B cell (primary cell): ENCODE measurements at regions not wholly inside any gene's neighbourhood (a gene's known extent, or its start where the extent isn't known, plus 50 kb on each side); places are given as distances from the start of the nearest gene placed in this dataset.

ENCODE experiments used
- ATAC-seq: fragments of 200-7000 bp; cut with Tn5 transposase; one replicate; pipeline ENCODE4 v1.10.0; 2021; ENCODE audit warnings: low read depth, mild to moderate bottlenecking, moderate number of reproducible peaks, moderate library complexity
- CTCF ChIA-PET: fragments of 350-600 bp; sonication (Branson Sonifier 250); formaldehyde crosslinking; loops from one replicate; lab custom pipeline; 2021; ENCODE audit warnings: antibody characterized with exemption, inconsistent platforms; lab: Charles Lee
- POLR2A ChIA-PET: fragments of 350-600 bp; sonication (Branson Sonifier 250); formaldehyde crosslinking; loops from one replicate; lab custom pipeline; 2021; ENCODE audit warnings: antibody characterized with exemption; lab: Charles Lee
- DNase-seq: peaks from one replicate; pipeline ENCODE4 v3.0.0; 2013
- H2AFZ ChIP-seq: 2 replicates; pipeline ENCODE4 v1.6.1; 2012; ENCODE audit warnings: mild to moderate bottlenecking, low read depth, low read length; ENCODE audit not compliant: insufficient read depth, poor library complexity, severe bottlenecking
- H3K27ac ChIP-seq, 2 donors: 1 replicate in 1 of 2; 2 replicates in 1 of 2; pipeline ENCODE4 v1.5.1; 2012 to 2013; ENCODE audit warnings: low read length in 2 of 2, mild to moderate bottlenecking in 2 of 2, moderate library complexity in 1 of 2
- H3K27me3 ChIP-seq, 4 experiments: fragments of 200-600 bp in 1 of 4; sonication (generic) in 1 of 4; replicated peaks in 1 of 4; 1 replicate in 2 of 4; 2 replicates in 2 of 4; pipeline versions ENCODE4 v1.6.1 to v1.7.0; 2013 to 2016; ENCODE audit warnings: low read length in 3 of 4, mild to moderate bottlenecking in 2 of 4, mixed read lengths in 1 of 4, moderate library complexity in 1 of 4; ENCODE audit not compliant: insufficient read depth in 4 of 4, control insufficient read depth in 3 of 4; ENCODE audit errors: control extremely low read depth in 1 of 4
- H3K36me3 ChIP-seq, 2 experiments: replicated peaks in 1 of 2; 1 replicate in 1 of 2; 2 replicates in 1 of 2; pipeline versions ENCODE4 v1.6.1 to v1.7.1; 2013; ENCODE audit warnings: low read length in 1 of 2; ENCODE audit not compliant: insufficient read depth in 2 of 2, control insufficient read depth in 1 of 2; ENCODE audit errors: control extremely low read depth in 1 of 2, extremely low read depth in 1 of 2
- H3K4me1 ChIP-seq, 2 donors: fragments of 200-600 bp in 1 of 2; sonication (generic) in 1 of 2; 1 replicate in 1 of 2; 2 replicates in 1 of 2; pipeline versions ENCODE4 v1.5.1 to v1.6.1; 2013 to 2017; ENCODE audit warnings: low read length in 2 of 2; ENCODE audit not compliant: control insufficient read depth in 2 of 2, insufficient read depth in 2 of 2
- H3K4me2 ChIP-seq: replicated peaks from 2 replicates; pipeline ENCODE3; 2012; ENCODE audit warnings: mild to moderate bottlenecking, low read depth, low read length; ENCODE audit not compliant: poor library complexity, severe bottlenecking
- H3K4me3 ChIP-seq, 5 experiments: fragments of 200-600 bp in 1 of 5; sonication (generic) in 1 of 5; 1 replicate in 3 of 5; 2 replicates in 2 of 5; pipeline versions ENCODE4 v1.5.1 to v1.7.0; 2011 to 2016; ENCODE audit warnings: low read length in 4 of 5, mild to moderate bottlenecking in 4 of 5, low read depth in 2 of 5, control low read depth in 1 of 5, moderate library complexity in 1 of 5; ENCODE audit not compliant: insufficient read depth in 1 of 5; ENCODE audit errors: control extremely low read depth in 1 of 5, extremely low read depth in 1 of 5
- H3K79me2 ChIP-seq: fragments of 200-600 bp; sonication (generic); one replicate; pipeline ENCODE4 v1.6.0; 2016; ENCODE audit warnings: low read length; ENCODE audit not compliant: control insufficient read depth, insufficient read depth
- H3K9ac ChIP-seq: fragments of 200-600 bp; sonication (generic); 2 replicates; pipeline ENCODE4 v1.6.1; 2017; ENCODE audit warnings: mild to moderate bottlenecking, low read length, moderate library complexity
- H3K9me3 ChIP-seq, 3 donors: one replicate each; pipeline versions ENCODE4 v1.6.1 to v1.7.1; 2013; ENCODE audit warnings: low read length in 2 of 3; ENCODE audit not compliant: control insufficient read depth in 2 of 3, insufficient read depth in 1 of 3; ENCODE audit errors: control extremely low read depth in 1 of 3
- H4K20me1 ChIP-seq: 2 replicates; pipeline ENCODE4 v1.6.0; 2012; ENCODE audit warnings: mild to moderate bottlenecking, low read length; ENCODE audit not compliant: insufficient read depth, control insufficient read depth, poor library complexity, severe bottlenecking
- H3K27ac Mint-ChIP-seq: one replicate; pipeline ENCODE4 v1.8.0; 2021; ENCODE audit warnings: mixed read lengths
- H3K27me3 Mint-ChIP-seq: one replicate; pipeline ENCODE4 v1.8.0; 2021; ENCODE audit warnings: mixed read lengths
- H3K4me1 Mint-ChIP-seq: one replicate; pipeline ENCODE4 v1.8.0; 2021; ENCODE audit warnings: mixed read lengths
- H3K4me3 Mint-ChIP-seq: one replicate; pipeline ENCODE4 v1.8.0; 2021; ENCODE audit warnings: mixed read lengths
- H3K9me3 Mint-ChIP-seq: one replicate; pipeline ENCODE4 v1.8.0; 2022; ENCODE audit warnings: mixed read lengths; ENCODE audit not compliant: insufficient read depth
- EZH2 ChIP-seq: IDR thresholded peaks from 2 replicates; pipeline ENCODE4 v1.6.1; 2012; ENCODE audit warnings: borderline replicate concordance, low read depth, mild to moderate bottlenecking, moderate library complexity, low read length; ENCODE audit not compliant: insufficient read depth, poor library complexity, severe bottlenecking
- WGBS: methylation state at CpG from one replicate; pipeline ENCODE4 v1.1.5; 2013; ENCODE audit warnings: missing lambda C conversion rate; ENCODE audit not compliant: insufficient coverage; 5-methylcytosine and 5-hydroxymethylcytosine counted together
- intact Hi-C: fragments of 100-400 bp; cut with micrococcal nuclease; formaldehyde crosslinking; loops from one replicate; pipeline ENCODE4 v1.10.0; 2022
- TF ChIP-seq, protein P1 (sequence below): fragments of 200-600 bp; IDR thresholded peaks from one replicate; pipeline ENCODE4 v1.8.0; 2022; ENCODE audit warnings: antibody characterized with exemption, mild to moderate bottlenecking

DNA sequence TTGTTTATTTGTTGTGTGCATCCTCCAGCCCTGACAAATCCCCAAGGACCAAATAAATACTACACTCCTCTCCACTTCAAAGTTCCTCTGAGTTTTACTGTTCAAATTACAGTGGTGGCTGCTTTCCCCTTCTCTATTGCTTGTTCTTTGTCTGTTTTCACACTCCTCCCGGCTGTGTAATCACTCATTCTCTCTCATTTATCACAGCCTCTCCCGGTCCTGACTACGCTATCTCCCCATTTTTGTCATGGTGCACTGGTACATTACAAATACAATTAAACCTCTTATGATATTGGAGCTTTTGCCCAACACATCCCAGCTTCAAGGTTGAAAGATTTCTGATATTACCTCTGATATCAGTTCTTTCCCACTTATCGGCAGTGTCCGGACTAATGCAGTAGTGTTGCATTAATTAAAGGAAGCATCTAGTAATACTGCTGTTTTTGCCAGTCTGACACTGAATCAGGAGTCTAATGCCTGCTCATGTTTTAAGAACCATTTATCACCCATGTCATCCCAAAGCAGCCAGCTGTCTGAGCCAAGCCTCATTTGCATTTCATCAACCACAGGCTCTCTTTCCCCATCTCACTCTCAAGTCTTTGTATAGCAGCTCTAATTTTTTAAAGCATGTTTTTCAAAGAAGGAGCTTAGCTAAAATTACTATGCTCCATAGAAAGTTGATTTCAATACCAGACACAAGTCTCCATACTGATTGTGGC is 740.5 kb downstream of the ROBO2 start:
- H3K36me3 ChIP-seq = no peaks in the 10 kb centered on the region
- ChIA-PET CTCF (no interaction called here), POLR2A (no interaction called here)
- H3K27me3 Mint-ChIP-seq = no peaks in the 10 kb centered on the region
- H3K4me1 Mint-ChIP-seq = no peaks in the 10 kb centered on the region
- no peak for TF ChIP-seq EZH2
- TF ChIP-seq, protein P1, sequence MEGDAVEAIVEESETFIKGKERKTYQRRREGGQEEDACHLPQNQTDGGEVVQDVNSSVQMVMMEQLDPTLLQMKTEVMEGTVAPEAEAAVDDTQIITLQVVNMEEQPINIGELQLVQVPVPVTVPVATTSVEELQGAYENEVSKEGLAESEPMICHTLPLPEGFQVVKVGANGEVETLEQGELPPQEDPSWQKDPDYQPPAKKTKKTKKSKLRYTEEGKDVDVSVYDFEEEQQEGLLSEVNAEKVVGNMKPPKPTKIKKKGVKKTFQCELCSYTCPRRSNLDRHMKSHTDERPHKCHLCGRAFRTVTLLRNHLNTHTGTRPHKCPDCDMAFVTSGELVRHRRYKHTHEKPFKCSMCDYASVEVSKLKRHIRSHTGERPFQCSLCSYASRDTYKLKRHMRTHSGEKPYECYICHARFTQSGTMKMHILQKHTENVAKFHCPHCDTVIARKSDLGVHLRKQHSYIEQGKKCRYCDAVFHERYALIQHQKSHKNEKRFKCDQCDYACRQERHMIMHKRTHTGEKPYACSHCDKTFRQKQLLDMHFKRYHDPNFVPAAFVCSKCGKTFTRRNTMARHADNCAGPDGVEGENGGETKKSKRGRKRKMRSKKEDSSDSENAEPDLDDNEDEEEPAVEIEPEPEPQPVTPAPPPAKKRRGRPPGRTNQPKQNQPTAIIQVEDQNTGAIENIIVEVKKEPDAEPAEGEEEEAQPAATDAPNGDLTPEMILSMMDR = no peak
- DNase-seq = no peak
- peaks cover 3% of the 10 kb centered on the region for H3K9me3 Mint-ChIP-seq
- no peak overlapping the region for H2AFZ ChIP-seq
- H3K27me3 ChIP-seq = no peaks in the 10 kb centered on the region
- ATAC-seq = no peak
- 68% methylated on average over 5 of the region's 5 CpGs for WGBS
- intact Hi-C loops = no loop called here
- no peak overlapping the region for H3K4me3 Mint-ChIP-seq
- no peak overlapping the region for H3K27ac Mint-ChIP-seq
- no peak overlapping the region for H3K4me3 ChIP-seq
- H4K20me1 ChIP-seq = no peaks in the 10 kb centered on the region
- no peak overlapping the region for H3K9ac ChIP-seq
- no peaks in the 10 kb centered on the region for H3K79me2 ChIP-seq
- H3K4me2 ChIP-seq = no peak overlapping the region
- H3K27ac ChIP-seq = no peak overlapping the region
- H3K4me1 ChIP-seq = no peaks in the 10 kb centered on the region
- H3K9me3 ChIP-seq = no peaks in the 10 kb centered on the region

GRCh38 chr3:77786216-77786615 is 746.3 kb downstream of the ROBO2 start:
- no peak for DNase-seq
- ChIA-PET CTCF (no interaction called here), POLR2A (no interaction called here)
- H3K9me3 ChIP-seq = peaks cover 0 to 3% (median 0%) of the 10 kb centered on the region in 3 donors
- H3K27me3 Mint-ChIP-seq = no peaks in the 10 kb centered on the region
- H2AFZ ChIP-seq = no peak overlapping the region
- H3K36me3 ChIP-seq = no peaks in the 10 kb centered on the region
- H4K20me1 ChIP-seq = no peaks in the 10 kb centered on the region
- no peak overlapping the region for H3K27ac Mint-ChIP-seq
- H3K4me1 Mint-ChIP-seq = no peaks in the 10 kb centered on the region
- TF ChIP-seq, protein P1 = no peak
- TF ChIP-seq EZH2 = no peak
- H3K9me3 Mint-ChIP-seq = no peaks in the 10 kb centered on the region
- no peak overlapping the region for H3K9ac ChIP-seq
- no peak overlapping the region for H3K27ac ChIP-seq
- no peaks in the 10 kb centered on the region for H3K4me1 ChIP-seq
- H3K4me3 Mint-ChIP-seq = no peak overlapping the region
- no CpG with 5 or more reads among the region's 1 CpG for WGBS
- no peak for ATAC-seq
- no peaks in the 10 kb centered on the region for H3K27me3 ChIP-seq
- no peak overlapping the region for H3K4me2 ChIP-seq
- intact Hi-C loops = no loop called here
- H3K79me2 ChIP-seq = no peaks in the 10 kb centered on the region
- no peak overlapping the region for H3K4me3 ChIP-seq
